Activated CD4-positive, alpha-beta T cell treated with anti-CD3 and anti-CD28 coated beads, Interleukin-2, Interleukin-6, amounts not matched to agents 100 ng/mL and 50 ng/mL, durations not matched to agents 16 hours and 8 hours (primary cell): ENCODE measurements at regions not wholly inside any gene's neighbourhood (a gene's known extent, or its start where the extent isn't known, plus 50 kb on each side); places are given as distances from the start of the nearest gene placed in this dataset.
"Not testable (repeated sequence)": the region's sequence is repeated elsewhere in the genome, so short reads cannot be mapped to it uniquely, and the experiment has no call there.

Source experiments
- DNase-seq: peaks from one replicate; pipeline ENCODE4 v3.0.0-alpha.2; 2020

DNA sequence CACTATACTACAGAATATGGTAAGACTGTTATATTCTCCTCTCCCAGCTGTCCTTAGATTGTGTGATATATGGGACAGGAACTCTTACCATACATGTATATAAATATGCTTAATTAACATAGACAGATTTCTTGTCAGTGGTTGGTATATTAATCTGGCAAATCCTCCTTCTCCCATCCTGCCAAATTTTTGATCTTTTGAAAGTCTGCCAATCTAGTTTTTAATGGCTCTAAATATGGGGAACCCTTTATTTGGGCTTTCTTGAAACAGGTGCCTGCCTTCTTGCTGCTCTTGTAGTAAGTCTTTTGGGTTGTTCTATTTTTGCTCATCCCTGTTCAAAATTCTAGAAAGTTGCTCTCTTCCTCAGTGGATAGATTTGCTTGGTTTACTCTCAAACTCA is 63.5 kb downstream of the SPATA31D1 start:
- DNase-seq: no peak

- no peak for DNase-seq
Observed at GRCh38 chr9:82054264-82055015, 65.9 kb downstream of the SPATA31D1 start.

- no peak for DNase-seq
Observed at GRCh38 chr9:82057805-82058204, 69.2 kb downstream of the SPATA31D1 start.

DNA sequence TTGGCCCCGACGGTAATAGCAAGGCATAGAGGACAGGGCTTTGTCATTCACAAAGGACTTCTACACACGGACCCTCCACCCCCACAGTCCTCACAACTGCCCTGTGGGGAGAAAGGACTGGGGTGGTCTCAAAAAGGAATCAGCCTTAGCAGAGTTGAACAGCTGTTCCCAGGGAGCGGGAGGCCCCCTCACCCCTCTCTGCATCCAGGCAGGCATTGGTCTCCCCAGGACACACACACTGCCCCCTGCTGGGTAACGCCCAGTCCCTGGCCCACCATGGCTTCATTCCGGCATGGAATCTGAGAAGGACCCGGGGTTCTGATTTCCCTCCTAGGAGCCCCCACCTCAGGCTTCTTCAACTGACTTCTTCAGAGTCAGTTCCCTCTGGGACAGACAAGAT is 73.2 kb downstream of the SPATA31D1 start:
- not testable (repeated sequence) for DNase-seq

DNA sequence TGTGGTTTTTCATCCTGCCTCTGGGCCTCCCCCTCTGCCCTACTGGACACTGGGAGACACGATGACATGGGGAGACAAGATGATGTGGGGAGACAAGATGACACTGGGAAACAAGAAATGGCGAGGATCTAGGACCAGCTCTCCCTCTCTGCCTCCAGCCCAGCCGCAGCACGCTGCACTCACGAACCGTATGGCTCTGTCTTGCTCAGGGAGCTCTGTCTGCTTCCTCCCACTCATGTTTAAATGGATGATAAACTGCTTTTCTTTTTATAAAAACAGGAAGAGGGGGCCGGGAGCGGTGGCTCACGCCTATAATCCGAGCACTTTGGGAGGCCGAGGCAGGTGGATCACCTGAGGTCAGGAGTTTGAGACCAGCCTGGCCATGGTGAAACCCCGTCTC is 73.7 kb downstream of the SPATA31D1 start:
- no peak for DNase-seq

- no peak for DNase-seq
Observed at GRCh38 chr9:82073551-82074543, 85.3 kb downstream of the SPATA31D1 start.

- no peak for DNase-seq
Observed at GRCh38 chr9:82080265-82080664, 91.7 kb downstream of the SPATA31D1 start.

GRCh38 chr9:82081496-82081895 is 92.9 kb downstream of the SPATA31D1 start:
- no peak for DNase-seq

DNA sequence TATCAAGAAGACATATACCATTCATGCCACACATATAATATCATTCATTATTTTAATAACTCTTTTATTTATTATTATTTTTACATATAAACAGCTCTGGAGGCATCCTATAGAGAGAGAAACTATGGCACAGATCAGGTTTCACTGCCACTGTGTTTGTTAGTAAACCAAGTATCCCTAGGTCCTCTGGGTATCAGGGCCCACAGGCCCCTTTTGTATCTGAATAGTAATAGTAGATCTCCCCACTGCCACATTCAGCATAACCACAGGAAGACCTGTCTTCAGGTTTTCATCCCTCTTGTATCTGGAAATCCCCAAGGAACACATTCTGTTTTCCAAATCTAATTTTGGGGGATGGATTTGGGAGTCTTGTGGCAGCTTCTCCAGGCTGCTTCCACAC is 94.0 kb downstream of the SPATA31D1 start:
- no peak for DNase-seq

DNA sequence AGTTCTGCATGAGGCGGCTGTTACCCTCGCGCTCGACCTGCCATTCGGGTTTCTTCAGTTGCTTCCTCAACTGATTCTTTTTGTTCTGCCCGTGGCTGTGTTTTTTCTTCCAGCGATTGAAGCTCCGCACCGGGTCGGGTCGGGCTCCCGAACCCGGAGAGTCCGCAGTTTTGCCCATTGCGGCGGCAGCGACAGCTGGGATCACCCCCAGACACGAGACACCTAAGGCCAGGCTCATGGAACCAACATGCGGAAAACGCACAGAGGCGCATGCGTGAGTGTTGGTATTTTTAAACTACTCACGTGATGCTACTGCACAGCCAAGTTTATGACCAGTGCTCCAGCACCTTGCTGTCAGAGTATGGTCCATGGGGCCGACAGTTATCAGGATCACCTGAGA is 100.0 kb downstream of the SPATA31D1 start:
- DNase-seq: no peak

GRCh38 chr9:82090046-82090445 is 101.5 kb downstream of the SPATA31D1 start:
- DNase-seq: no peak

DNA sequence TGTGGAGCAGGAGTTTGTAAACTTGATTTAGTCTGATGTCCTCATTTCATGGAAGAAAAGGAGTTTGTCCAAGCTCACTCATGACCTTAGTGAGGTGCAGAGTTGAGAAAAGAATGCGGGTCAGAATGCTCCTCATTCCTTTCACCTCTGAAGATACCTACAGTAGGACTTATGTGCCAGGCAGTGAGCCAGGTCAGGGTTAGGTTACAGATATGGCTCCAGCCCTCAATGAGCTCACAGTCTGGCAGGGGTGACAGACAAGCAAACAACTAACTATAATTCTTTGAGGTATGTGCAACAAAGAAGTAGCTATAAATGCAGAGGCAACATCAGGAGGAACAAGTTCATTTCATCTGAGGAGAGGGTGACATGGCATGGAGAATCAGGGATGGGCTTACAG is 102.5 kb downstream of the SPATA31D1 start:
- no peak for DNase-seq

- no peak for DNase-seq
Observed at GRCh38 chr9:82091610-82092009, 103.0 kb downstream of the SPATA31D1 start.

GRCh38 chr9:82101475-82101874 is 112.9 kb downstream of the SPATA31D1 start:
- DNase-seq: no peak

DNA sequence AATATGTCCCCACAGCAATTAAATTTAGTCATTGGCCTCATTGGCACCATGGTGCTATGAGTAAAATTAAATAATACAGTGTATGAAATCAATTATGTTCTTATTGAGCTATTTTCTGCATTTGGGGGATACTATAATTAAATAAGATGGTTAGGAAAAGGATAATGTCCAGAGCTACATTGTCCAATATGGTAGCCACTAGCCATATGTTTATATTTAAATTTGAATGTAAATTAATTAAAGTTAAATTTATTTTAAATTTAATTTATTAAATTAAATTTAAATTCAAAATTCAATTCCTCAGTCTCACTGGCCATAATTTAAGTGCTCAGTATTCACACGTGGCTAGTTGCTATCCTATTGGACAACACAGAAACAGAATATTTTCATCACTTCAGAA is 115.7 kb downstream of the SPATA31D1 start:
- no peak for DNase-seq

- no peak for DNase-seq
Observed at GRCh38 chr9:82105729-82106128, 117.2 kb downstream of the SPATA31D1 start.

DNA sequence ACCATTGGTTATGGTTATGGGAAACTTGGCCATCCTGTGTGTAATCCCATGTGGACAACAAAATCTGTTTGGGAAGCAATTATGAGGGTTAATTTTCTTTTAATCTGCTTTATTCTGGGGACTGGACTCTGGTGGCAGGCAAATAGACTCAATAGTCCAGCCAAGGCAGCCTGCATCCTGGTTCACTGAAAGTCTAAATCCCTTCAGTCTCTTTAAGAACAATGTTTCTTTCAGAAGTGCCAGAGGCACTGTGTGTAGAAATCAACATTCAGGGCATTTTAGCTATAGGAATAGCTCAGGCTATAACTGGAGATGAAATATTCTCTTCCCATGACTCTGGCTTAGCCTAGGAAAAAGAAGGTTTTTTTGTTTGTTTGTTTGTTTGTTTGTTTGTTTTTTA is 118.0 kb downstream of the SPATA31D1 start:
- DNase-seq: no peak

GRCh38 chr9:82108474-82108873 is 119.9 kb downstream of the SPATA31D1 start:
- DNase-seq: no peak

GRCh38 chr9:82108941-82109340 is 120.4 kb downstream of the SPATA31D1 start:
- no peak for DNase-seq

DNA sequence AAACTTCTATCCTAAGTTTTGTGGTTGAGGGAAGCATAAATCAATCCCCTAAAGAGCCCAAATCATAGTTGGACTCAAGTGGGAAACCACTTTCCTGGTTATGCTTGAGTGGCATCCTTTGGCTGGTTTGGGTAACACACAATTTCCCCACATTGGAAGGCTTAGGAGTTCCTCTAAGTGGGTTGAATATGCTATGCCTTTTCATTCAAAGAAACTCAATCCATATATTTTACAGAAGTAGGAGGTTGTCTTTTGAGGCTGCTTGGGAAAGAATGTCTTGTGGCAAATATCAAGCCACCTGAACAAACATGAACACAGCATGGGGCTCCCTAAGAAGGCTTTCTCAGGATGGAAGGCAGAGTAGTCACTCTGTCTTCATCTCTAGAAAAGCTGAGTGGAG is 121.1 kb downstream of the SPATA31D1 start:
- DNase-seq: no peak

GRCh38 chr9:82110881-82111280 is 122.3 kb downstream of the SPATA31D1 start:
- DNase-seq: no peak

- no peak for DNase-seq
Observed at GRCh38 chr9:82115331-82115730, 126.8 kb downstream of the SPATA31D1 start.

GRCh38 chr9:82115900-82116299 is 127.3 kb downstream of the SPATA31D1 start:
- DNase-seq: no peak

DNA sequence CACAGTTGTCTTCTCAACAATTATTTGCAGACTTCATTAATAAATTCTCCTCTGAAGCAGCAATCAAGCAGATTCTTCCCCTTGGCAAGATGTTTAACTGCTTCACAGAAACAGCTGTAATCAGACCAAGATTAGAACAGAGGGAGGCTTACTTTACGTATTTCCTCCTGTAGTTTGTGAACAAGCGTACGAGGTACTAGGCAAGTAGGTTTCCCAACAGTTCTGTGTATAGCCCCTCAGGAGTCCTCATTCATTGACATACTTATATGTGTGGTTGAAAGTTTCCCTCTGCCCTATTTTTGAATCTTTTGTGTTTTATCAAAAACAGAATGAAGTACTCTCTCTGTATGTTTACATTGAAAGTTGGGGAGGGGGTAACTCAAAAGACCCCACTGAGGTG is 128.0 kb downstream of the SPATA31D1 start:
- DNase-seq: no peak
